ENCODE measurements at regions not wholly inside any gene's neighbourhood (a gene's known extent, or its start where the extent isn't known, plus 50 kb on each side); places are given as distances from the start of the nearest gene placed in this dataset.

DNA sequence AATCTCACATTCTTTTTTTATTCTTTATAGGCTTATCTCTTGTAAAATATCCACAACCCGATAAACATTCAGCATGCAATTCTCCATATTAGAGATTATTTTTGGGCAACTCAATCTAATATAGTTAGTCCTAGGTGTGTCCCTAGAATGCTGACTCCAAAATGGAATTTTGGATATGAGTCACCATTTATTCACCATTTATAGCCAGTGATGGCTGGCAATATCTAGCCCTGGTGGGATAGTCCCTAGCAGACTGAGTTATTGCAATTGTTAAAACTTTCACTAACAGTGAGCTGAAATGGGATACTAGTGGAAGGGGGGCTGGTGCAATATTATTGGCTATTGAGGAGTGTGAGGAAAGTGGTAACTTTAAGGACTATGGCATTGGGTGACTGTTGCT is 401.6 kb downstream of the SLC4A3 start:
- no peak for DNase-seq (ENCODE audit: low spot score)
- H3K27me3 ChIP-seq (replicated peaks; ENCODE audit: insufficient read depth), result no peaks in the 10 kb centered on the region
- no peaks in the 10 kb centered on the region for H3K36me3 ChIP-seq
- H3K4me1 ChIP-seq (replicated peaks), result no peaks in the 10 kb centered on the region
- H3K9me3 ChIP-seq, result no peaks in the 10 kb centered on the region
- H3K27ac ChIP-seq, result no peak overlapping the region
- TF ChIP-seq POLR2AphosphoS5 (IDR thresholded peaks at IDR 0.05) (no peak), POLR2A (IDR thresholded peaks at IDR 0.05) (no peak)
- TF ChIP-seq, protein P1, sequence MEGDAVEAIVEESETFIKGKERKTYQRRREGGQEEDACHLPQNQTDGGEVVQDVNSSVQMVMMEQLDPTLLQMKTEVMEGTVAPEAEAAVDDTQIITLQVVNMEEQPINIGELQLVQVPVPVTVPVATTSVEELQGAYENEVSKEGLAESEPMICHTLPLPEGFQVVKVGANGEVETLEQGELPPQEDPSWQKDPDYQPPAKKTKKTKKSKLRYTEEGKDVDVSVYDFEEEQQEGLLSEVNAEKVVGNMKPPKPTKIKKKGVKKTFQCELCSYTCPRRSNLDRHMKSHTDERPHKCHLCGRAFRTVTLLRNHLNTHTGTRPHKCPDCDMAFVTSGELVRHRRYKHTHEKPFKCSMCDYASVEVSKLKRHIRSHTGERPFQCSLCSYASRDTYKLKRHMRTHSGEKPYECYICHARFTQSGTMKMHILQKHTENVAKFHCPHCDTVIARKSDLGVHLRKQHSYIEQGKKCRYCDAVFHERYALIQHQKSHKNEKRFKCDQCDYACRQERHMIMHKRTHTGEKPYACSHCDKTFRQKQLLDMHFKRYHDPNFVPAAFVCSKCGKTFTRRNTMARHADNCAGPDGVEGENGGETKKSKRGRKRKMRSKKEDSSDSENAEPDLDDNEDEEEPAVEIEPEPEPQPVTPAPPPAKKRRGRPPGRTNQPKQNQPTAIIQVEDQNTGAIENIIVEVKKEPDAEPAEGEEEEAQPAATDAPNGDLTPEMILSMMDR (IDR thresholded peaks at IDR 0.05), result no peak
- 87% methylated on average over 1 of the region's 1 CpG for WGBS
- intact Hi-C loops (cut with DNase I), result no loop called here
- no peak overlapping the region for H3K4me3 ChIP-seq

DNA sequence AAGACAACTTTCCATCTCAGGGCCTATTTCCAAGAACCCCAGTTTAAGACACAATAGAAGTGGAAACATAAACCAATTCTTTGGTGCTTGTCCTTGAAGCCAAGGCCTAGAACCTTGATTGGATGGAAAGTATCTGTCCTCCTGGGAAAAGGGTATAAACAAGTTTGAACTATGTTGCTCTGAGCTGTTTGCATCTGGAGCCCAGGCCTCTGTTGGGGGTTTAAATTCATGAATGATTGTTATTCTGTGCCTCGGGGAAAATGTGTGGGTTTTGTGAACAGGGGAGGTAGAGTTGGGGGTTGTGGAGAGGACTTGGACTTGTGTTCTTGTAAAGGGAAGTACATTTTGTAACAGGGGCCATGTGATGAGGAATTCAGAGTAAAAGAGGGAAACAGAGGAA is 406.1 kb downstream of the SLC4A3 start:
- 75% methylated on average over 1 of the region's 1 CpG for WGBS
- Histone ChIP-seq H3K4me1 (replicated peaks) (no peaks in the 10 kb centered on the region), H3K27ac (no peak overlapping the region), H3K9me3 (no peaks in the 10 kb centered on the region), H3K36me3 (no peaks in the 10 kb centered on the region), H3K27me3 (replicated peaks; ENCODE audit: insufficient read depth) (no peaks in the 10 kb centered on the region), H3K4me3 (no peak overlapping the region)
- intact Hi-C loops (cut with DNase I), result no loop called here
- no peak for DNase-seq (ENCODE audit: low spot score)
- TF ChIP-seq POLR2AphosphoS5 (IDR thresholded peaks at IDR 0.05) (no peak), POLR2A (IDR thresholded peaks at IDR 0.05) (no peak)
- TF ChIP-seq, protein P1 (IDR thresholded peaks at IDR 0.05), result no peak

DNA sequence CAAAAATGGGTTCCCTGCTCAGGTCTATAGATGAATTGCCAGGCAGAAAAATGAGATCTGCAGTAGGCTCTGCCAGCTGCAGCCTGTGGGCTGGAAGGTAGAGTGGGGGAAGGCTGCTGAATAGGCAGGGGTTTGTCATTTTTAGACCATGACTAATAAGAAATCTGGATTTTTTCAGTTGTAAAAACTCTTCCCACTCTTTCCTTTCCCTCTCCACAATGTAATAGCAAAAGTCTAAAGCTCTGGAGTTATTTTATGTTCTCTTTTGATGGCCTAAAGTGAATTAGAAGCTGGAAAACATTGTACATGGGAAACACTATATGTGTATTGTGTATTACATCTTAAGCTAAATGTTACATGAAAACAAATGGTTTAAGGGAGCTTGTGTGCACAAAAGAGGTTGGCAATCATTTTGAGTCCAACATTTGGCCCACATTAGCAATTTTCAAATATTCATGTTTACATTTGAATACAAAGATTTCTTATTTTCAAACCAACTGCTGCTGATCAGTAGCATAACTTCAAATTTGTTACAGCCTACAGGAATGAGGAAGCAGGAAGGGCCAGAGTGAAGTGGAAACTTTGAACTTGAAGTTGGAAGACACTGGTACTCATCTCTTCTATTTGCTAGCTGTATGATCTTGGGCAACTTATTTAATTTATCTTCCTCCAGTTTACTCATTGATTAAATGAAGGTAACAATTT is 407.1 kb downstream of the SLC4A3 start:
- intact Hi-C loops (cut with DNase I), result no loop called here
- Histone ChIP-seq H3K9me3 (no peaks in the 10 kb centered on the region), H3K4me1 (replicated peaks) (no peaks in the 10 kb centered on the region), H3K4me3 (no peak overlapping the region), H3K27me3 (replicated peaks; ENCODE audit: insufficient read depth) (no peaks in the 10 kb centered on the region), H3K36me3 (no peaks in the 10 kb centered on the region), H3K27ac (no peak overlapping the region)
- DNase-seq (ENCODE audit: low spot score), result no peak
- no peak for TF ChIP-seq POLR2AphosphoS5 (IDR thresholded peaks at IDR 0.05)
- no peak for TF ChIP-seq POLR2A (IDR thresholded peaks at IDR 0.05)
- TF ChIP-seq, protein P1 (IDR thresholded peaks at IDR 0.05), result no peak

DNA sequence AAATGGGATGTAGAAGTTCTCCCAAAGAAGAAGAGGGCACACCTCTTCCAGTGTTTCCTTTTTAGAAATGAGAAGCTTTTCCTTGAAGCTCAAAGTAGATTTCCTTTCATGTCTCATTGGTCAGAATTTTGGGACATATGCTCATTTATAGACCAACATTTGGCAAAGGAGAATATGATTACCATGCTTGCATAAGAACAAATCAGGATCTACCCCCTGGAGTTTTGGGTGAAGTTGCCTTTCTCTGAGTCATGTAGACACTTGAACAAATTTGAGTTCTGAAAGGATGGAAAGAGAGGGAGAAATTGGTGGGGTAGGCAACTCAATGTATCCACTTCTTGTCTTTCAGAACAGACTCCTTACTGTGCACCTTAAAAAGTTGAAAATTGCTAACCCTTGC is 409.0 kb downstream of the SLC4A3 start:
- Histone ChIP-seq H3K36me3 (no peaks in the 10 kb centered on the region), H3K27ac (no peak overlapping the region), H3K4me3 (no peak overlapping the region), H3K4me1 (replicated peaks) (no peaks in the 10 kb centered on the region), H3K27me3 (replicated peaks; ENCODE audit: insufficient read depth) (peaks cover under 1% of the 10 kb centered on the region), H3K9me3 (no peaks in the 10 kb centered on the region)
- TF ChIP-seq, protein P1 (IDR thresholded peaks at IDR 0.05), result no peak
- TF ChIP-seq POLR2A (IDR thresholded peaks at IDR 0.05), result no peak
- no peak for TF ChIP-seq POLR2AphosphoS5 (IDR thresholded peaks at IDR 0.05)
- no peak for DNase-seq (ENCODE audit: low spot score)
- intact Hi-C loops (cut with DNase I), result no loop called here

DNA sequence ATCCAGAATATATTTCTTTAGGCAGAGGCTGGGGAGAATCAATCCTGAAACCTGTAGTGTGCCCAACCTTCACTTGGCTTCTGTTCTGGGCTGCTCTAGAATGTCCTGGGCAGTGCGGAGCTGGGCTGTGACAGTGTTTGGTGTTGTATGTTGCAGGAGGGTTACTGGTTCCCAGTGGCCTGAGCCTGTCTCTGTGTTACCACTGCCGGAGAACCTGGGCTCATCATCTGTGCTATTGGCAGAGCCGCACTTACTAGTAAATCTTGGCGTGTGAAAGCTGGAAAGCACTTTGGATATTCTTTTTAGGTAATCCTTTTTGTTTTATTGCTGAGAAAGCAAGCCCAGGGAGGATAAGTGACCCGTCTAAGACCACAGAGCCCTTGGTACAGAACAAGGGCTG is 412.9 kb downstream of the SLC4A3 start:
- Histone ChIP-seq H3K36me3 (no peaks in the 10 kb centered on the region), H3K4me1 (replicated peaks) (no peaks in the 10 kb centered on the region), H3K27ac (no peak overlapping the region), H3K9me3 (no peaks in the 10 kb centered on the region), H3K27me3 (replicated peaks; ENCODE audit: insufficient read depth) (peaks cover 2% of the 10 kb centered on the region), H3K4me3 (no peak overlapping the region)
- intact Hi-C loops (cut with DNase I), result no loop called here
- TF ChIP-seq POLR2AphosphoS5 (IDR thresholded peaks at IDR 0.05), result no peak
- TF ChIP-seq POLR2A (IDR thresholded peaks at IDR 0.05), result no peak
- TF ChIP-seq, protein P1 (IDR thresholded peaks at IDR 0.05), result no peak
- DNase-seq (ENCODE audit: low spot score), result no peak
- 72% methylated on average over 5 of the region's 5 CpGs for WGBS
